ENCODE measurements at regions not wholly inside any gene's neighbourhood (a gene's known extent, or its start where the extent isn't known, plus 50 kb on each side); places are given as distances from the start of the nearest gene placed in this dataset.

DNA sequence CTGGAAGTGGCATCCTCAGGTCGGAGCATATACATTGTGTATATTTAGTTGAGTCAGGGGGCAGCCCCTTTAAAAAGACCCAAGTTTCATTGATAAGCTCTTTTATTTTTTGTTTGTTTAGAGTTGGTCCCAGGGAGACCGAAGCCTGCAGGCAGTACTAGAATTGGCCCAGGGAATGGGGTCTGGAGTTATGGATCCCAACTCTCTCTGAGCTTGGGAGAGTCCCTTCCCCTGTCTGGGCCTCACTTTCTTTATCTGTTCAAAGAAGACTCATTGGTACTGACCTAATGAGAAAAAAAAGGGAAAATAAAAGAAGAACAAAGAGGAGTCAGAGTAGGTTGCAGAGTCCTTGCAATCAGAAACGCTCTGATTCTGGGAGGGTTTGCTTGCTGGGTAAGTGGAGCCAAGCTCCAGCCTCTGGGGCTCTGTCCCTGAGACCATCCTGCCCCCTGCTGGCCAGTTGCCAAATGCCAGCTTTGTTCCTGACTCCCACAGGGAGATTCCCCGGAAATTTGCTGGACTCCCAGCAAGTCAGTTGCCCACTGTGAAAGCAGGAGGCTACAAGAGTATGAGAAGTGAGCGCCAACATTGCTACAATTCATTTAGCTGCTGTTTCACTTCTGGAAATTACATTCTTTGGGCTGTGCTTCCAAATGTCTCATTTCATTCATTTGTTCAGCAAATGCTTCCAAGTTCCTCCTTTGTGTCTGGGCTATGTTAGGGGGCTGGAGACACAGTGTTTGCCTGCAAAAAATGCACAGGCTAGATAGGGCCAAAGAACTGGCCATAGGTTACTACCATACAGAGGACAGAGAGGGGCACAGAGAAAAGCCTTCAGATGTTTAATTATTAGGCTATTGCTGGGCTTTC is 156.2 kb downstream of the MELK start:
- peak; percentile 12 to 47 (median 15) for DNase-seq (ENCODE audit: low read depth in 3 of 3)

DNA sequence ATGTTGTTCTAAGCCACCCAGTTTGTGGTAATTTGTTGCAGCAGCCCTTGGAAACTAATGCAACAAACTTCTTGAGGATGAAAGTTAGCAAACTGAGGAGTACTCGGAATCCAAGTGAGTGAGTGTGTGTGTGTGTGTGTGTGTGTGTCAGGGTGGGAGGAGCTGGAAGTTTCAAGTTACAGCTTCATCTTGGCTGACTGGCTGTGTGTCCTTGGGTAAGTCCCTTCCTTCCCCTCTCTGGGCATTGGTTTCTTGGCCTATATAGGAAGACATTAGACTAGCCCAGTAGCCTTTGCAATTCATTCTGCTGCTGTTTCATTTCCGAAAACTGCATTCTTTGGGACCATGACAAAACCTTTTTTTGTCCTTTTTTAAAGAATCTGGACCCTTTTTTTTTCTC is 157.2 kb downstream of the MELK start:
- no peak for DNase-seq (ENCODE audit: low read depth in 3 of 3)

DNA sequence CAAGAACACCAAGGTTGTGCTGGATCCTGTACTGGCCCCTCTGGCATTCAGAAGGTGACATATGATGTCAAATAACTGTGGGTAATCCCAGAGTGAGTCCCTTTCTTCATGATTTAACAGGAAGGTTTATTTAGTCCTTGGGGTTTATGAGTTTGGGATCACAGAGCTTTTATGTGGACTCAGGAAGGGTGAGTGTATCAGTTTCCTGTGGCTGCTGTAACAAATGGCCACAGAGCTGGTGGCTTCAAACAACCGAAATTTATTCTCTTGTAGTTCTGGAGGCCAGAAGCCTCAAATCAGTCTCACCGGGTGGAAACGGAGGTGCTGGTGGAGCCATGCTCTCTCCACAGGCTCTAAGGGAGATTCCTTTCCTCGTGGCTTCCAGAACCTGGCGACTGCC is 157.7 kb downstream of the MELK start:
- no peak for DNase-seq (ENCODE audit: low read depth in 3 of 3)

DNA sequence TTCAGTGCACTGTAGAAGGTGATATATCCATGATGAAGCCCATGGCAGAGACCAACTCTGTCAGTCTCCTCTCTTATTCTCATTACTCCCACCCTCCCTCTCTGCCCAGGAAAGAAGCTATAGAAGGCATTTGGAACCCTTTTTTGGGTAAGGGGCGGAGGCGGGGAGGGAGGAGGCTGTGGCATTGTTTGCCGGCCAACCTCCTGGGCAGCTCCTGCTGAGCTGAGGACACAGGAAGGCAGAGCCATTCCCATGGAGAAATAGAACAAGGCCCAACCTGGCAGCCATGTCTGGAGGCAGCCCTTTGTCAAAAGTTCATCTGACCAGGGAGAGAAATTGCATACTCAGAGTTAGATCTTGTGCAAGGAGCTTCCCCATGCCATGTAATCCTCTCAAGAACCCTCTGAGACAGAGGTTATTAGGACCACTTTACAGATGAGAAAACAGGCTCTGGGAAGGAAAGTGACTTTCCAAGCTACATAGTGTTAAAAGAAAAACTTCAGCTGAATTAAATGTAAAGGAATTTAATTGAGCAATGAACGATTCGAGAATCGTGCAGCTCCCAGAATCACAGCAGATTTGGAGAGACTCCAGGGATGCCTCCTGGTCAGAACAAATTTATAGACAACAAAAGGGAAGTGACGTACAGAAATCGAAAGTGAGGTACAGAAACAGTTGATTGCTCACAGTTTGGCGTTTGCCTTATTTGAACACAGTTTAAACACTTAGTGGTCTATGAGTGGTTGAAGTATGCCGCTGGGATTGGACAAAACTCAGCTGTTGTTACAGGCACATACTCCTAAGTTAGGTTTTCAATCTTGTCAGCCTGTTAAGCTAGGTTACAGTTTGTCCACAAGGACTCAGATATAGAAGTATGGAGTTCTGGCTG is 158.6 kb downstream of the MELK start:
- no peak for DNase-seq (ENCODE audit: low read depth in 3 of 3)

DNA sequence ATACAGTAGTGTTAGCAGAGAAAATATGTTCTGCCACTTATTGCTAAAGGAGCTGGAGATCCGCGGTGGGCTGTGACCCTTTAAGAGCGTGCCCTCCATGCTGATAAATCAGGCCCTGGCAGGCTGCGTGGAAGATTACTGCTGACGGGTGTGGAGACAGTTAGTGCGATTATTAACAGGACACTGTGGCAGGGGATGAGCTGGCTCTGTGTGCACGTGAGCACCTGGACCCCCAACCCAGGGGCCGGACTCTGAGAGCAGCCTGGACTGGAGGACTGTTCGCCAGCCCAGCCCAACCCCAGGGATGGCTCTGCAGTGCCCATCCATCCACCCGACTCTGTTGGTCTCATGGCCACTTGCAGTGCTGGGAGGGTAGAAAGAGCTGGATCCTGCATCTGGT is 162.0 kb downstream of the MELK start:
- no peak for DNase-seq (ENCODE audit: low read depth in 3 of 3)

DNA sequence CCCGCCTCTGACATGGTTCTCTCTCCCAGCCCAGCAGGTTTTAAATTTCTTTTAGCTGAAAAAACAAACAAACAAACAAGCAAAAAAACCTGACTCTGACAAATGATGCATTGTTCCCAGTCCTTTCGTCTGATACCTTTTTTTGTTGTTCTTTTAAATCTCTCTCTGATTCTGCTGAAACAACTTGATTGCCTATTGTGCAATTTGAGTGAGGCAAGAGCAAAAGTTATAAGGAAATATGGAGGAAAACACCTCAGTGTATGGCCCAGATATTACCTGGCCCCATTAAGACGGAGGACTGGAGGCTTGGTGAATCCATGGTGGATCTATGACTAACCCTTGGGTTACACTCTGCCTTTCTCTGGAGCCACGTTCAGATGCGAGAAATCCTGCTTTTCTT is 164.0 kb downstream of the MELK start:
- DNase-seq (ENCODE audit: low read depth in 3 of 3), result no peak

DNA sequence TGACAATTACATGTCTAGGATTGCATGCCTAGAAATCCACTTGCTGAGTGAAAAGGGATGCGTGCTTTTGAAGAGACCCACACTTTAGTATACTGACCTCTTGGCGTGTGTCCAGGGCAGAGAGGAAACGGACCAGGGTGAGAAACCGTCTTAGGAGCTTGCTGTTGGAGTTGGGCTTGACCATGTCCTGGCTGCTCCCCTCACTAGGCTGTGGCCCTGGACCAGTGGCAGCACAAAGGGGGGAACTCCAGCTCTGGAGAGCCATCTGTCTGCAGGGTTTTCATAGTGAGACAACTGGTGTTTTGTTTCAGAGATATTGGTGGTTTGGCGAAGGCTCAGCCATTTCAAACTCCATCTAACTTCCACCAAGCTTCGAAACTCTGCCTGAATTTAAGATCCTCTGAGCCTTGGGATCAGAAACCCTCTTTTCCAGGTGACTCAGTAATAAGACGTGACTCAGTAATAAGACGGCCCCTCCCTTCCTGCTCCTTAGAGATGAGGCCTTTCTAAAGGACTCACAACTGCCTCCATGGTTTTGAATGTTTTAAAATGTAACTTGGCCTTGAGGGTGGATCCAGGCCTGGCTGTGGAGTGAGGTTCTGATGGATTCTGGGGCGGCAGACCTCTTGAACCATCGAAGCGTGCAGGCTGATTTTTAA is 165.8 kb downstream of the MELK start:
- no peak for DNase-seq (ENCODE audit: low read depth in 3 of 3)

DNA sequence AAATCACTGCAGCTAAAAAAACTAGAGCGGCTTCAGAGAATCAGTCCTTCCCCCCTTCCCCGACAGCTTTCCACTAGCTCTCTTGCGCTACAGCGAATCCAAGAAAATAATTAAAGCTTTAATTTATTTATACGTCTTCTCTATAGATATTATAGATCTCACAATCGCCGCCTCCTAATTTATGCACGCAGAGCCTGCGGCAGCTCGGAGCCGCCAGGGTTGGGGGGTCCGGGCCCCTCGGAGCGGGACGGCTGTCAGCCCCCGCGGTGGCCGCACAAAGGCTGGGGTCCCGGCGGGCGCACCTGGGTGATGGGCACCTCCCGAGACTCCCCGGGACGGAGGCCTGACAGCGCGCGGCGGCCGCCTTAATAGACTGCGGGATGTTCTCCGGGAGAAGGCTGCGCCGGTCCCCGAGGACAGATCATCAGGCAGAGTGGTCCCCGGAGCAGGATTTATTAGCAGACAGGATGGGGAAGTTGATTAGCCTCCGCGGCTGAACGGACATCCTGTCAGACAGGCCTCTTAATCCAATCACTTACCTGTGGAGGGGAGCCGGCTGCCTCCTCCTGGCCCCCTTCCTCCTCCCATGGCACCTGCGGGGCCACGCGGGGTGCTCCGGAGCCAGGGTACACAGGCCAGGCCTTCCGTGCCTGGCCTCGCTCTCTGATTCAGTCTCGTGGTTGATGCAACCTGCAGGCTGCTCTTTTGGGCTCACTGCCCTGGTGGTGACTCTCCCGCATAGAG is 166.8 kb downstream of the MELK start:
- DNase-seq (ENCODE audit: low read depth in 3 of 3), result no peak

DNA sequence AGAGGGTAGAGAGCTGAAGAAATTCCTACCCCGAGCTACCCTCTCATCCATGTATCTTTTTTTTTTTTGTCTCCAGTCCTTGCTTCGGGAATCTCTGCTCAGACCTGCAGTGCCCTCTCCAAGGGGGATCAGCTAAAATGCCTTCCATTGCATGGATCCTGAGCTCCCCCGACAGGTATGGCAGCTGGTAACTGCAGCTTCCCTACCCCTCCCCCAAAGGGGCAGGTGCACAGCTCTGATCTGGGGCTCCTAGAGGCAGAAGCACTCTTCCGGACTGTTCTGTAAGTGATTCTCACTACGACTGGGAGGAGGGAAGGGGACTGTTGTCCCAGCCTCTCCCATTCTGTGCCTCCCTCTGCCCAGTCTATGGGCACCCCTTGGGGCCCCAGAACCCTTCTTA is 169.6 kb downstream of the MELK start:
- DNase-seq (ENCODE audit: low read depth in 3 of 3), result no peak

DNA sequence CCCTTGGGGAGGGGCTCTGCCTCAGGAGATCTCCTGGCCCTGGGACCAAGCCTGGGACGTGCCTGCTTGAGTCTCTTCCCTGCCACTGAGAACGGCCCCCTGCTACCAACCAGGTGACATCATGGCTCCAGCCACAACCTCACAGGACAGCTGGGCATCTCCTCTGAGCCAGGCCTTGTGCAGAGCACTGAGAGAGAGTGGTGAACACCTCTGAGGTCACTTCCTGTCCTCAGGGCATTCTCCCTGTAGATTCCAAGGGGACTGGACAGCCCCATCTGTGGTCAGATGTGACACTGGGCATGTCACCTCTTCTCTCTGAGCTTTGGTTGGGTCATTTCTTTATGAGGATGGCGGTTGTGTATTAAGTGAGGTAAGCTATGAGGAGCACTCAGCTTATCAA is 172.0 kb downstream of the MELK start:
- DNase-seq (ENCODE audit: low read depth in 3 of 3), result no peak

DNA sequence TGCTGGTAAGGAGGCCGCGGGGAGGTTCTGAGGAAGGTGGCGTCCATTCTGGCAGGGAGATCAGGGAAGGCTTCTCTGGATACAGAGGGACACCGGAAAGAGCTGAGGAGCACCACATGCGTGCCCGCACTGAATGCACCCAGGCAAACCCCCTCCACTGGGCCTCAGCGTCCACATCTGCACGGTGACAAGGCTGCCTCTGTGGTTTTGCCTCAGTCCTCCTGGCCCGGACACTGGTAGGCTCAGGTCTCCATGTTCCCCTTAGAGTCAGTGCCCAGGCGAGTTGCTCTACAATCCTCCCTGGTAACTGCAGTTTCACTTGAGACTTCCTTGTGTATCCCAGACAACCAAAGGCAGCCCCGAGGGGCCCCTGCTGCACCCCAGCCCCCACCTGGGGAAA is 173.3 kb downstream of the MELK start:
- no peak for DNase-seq (ENCODE audit: low read depth in 3 of 3)

DNA sequence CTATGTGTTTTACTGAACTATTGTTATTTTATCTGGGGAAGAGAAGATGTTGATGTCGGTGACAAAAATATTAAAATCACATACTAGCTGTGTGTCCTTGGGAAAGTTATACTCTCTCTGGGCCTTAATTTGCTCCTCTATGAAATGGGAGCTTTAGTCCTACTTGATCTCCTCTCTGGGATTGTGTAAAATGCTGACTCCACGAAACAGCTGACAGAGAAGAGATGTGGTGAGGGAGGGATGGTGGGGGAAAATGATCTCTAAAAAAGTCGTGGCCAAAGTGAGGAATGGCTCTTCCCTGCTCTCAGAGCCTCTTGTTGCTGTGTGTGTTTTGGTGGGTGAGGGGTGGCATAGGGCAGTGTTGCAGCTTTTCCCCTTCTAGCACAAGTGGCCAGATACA is 173.7 kb downstream of the MELK start:
- DNase-seq (ENCODE audit: low read depth in 3 of 3), result no peak

DNA sequence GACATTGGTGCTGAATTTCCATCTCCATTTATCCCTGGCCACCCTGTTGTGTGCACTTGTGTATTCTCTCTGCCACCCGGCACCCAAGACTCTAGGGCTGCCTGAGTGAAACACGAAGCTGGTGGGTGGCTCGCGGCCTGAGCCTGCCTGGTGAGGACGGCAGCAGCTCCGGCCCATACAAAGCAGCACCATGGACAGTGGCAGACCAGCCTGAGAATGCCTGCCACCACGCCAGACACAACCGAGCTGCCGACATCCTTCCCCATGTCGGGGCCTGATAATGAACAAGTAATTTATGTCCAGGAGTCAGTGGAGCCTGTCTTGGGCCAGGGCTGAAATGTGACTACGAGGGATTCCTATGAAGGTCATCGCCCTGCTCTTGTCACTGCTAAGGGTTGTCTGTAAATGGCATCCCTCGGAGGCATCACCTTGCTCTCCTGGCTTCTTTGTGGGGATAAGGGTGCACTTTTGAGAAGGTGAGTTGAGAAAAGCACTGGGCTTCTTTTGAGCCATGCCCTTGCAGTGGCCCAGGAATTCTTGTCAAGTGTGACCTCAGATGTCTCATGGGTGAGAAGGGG is 175.7 kb downstream of the MELK start:
- DNase-seq (ENCODE audit: low read depth in 3 of 3), result no peak

DNA sequence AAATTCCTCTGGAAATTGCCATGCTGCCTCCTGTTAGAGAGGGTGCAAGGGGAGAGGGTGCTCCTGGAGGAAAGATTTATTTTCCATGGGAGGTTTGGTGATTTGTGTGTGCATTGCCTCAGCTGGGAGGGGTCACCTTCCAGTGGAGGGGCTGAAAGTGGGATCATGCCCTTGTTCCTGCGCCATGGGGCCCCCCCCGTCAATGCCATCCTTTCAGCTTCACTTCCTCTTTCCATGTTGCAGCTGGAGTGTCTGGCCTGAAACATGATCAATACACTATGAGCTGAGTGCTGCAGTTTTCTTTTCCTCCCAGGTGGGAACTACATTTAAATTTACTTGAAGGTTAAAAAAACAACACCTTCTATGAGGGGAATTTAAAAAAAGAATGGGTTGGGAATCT is 176.8 kb downstream of the MELK start:
- no peak for DNase-seq (ENCODE audit: low read depth in 3 of 3)

DNA sequence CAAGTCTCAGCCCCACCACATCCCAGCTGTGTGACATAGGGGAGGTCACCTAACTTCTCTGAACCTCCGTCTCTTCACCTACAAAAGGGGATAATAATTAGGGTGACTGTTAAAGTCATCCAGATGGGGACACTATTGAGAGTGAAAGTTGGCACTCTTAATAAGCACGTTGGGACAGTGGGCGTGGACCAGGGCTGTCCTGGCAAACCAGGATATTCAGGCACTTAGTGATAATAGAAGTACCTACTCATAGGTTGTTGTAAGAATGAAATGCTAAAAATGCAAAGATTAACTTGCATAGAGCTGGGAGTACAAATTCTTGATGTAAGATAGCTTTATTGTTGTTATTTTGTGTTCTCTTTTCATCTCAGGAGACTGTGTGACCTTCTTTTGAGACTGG is 177.9 kb downstream of the MELK start:
- no peak for DNase-seq (ENCODE audit: low read depth in 3 of 3)

DNA sequence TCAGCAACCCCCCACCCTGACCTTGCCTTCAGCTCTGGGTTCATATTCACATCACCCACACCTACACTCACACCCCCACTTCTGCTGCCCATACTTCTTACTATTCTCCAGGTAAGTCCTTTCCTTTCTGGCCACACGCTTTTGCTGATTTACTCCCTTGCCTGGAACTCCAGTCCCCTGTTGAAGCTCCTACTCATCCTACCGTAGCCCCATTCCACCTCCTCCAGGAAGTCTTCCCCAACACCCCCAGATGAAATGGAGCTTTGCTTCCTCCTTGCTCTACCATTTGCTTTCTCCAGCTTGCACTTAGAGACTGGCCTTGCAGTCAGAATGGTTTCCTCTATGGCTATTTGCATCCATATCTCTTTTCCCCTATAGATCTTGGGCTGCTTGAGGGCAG is 182.3 kb downstream of the MELK start:
- no peak for DNase-seq (ENCODE audit: low read depth in 3 of 3)

DNA sequence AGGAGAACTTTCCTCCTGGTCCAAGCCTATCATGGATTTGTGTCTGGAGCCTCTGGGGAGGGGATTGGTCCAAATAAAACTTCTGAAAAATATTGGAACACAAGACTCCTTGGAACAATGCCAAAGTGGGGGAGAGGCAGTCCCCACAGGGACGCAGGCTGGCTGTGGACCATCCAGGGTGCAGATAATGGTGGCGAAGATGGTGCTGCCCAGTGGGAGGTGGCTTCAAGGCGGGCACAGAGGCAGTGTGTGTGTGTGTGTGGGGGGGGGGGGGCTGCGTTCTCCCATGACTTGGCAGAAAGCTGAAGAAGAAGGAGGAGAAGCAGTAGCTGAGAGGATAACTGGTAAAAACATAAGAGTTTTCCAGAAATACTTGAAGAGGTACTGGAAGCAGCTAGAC is 186.4 kb downstream of the MELK start:
- no peak for DNase-seq (ENCODE audit: low read depth in 3 of 3)

DNA sequence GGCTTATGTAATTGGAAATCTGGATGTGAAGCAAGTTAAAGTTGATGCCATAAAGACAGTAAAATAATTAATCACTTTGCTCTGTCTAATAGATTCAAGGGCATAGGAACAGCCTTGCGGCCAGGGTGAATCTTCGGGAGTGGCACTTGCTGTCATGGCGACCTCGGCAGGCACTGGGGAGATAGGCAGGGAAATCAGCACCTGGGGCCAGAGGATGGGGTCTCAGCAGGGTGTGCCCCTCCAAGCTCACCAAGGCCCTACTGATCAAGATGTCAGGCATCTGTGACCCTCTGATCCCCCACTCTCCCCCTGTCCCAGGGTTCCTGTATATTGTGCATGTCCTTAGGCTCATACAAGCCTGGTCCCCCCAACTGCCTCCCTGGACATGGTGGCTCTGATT is 187.3 kb downstream of the MELK start:
- no peak for DNase-seq (ENCODE audit: low read depth in 3 of 3)

DNA sequence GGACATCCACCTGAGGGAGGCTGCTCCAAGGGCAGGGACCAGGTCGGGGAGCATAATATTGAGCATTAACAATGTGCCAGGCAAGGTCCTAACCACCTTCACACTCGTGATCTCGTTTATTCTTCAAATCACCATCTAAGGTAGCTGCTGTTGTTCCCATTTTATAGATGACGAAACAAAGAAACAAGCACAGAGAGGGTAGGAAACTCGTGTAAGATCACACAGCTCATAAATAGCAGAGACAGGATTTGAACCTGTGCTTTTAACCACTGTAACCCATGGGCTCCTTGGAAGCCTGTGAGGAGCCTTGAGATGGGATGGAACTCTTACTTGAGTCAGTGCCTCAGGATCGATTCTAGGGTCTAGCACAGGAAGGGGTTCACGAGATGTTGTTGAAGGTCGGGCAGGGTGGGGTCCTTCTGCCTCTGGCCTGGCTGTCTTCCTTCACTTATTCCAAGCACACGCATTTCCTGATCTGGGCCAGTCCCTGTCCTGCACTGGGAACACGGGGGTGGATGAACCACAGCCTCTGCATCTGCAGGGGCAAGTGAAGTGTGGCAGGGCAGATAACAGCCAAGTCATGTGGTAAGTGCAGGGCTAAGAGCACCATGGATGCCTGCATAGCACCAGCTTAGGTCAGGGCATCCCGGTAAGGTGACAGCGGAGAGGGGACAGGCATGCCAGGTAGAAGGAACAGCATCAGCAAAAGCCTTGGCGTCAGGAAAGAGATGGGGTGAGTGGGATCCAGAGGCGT is 188.1 kb downstream of the MELK start:
- no peak for DNase-seq (ENCODE audit: low read depth in 3 of 3)

DNA sequence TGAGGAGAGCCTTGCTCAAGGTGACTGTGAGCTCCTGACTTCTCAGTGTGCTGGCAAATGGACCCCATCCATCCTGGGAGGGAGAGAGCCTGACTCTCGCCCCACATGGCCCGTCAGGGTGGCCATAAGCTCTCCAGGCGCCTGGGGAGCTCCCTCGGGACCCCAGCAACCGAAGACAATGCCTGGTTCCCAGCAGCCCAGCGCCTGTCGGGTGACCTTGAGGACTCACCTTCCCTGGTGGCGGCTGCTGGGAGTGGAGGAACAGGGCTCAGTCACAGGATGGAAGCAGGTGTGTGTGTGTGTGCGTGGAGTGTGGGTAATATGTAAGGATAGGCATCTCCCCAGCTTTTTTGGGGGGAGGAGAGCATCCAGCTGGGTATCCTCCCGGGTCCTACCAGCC is 190.3 kb downstream of the MELK start:
- DNase-seq (ENCODE audit: low read depth in 3 of 3), result no peak

DNA sequence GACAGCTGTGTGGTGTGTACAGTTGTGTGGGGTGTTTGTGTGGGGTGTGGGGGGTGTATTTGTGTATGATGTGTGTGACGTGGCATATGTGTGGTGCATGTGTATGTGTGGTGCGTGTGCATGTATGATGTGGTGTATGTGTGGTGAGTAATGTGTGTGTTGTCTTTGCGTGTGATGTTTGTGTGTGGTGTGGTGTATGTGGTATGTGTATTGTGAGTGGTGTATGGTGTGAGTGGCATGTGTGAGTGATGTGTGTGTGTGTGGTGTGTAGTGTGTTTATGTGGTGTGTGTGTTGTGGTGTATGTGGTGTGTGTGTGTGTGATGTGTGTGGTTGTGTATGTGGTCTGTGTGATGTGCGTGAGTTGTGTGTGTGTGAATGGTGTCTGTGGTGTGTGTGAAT is 191.1 kb downstream of the MELK start:
- no peak for DNase-seq (ENCODE audit: low read depth in 3 of 3)

All from stimulated activated CD4-positive, alpha-beta T cell treated with anti-CD3 and anti-CD28 coated beads, TNF-alpha, amount 100 ng/mL, for 4 hours (primary cell).